SK-N-SH treated with all-trans-retinoic acid at 6 μM for 48 hours (cell line): ENCODE measurements at regions not wholly inside any gene's neighbourhood (a gene's known extent, or its start where the extent isn't known, plus 50 kb on each side); places are given as distances from the start of the nearest gene placed in this dataset.

Experiments
- ATAC-seq: fragments of 200-7000 bp; cut with Tn5 transposase; 3 replicates; pipeline ENCODE4 v1.9.1; 2020; ENCODE audit warnings: mild to moderate bottlenecking, moderate library complexity
- ARNTL ChIP-seq: fragments of 450-650 bp; formaldehyde crosslinking; IDR thresholded peaks from 2 replicates; pipeline ENCODE4 v1.5.0; 2020; ENCODE audit warnings: low read depth, mild to moderate bottlenecking, moderate library complexity, borderline replicate concordance
- CSDC2 ChIP-seq: fragments of 250-450 bp; sonication (Bioruptor Pico); IDR thresholded peaks from 2 replicates; pipeline ENCODE4 v1.5.0; 2020; ENCODE audit warnings: mild to moderate bottlenecking, moderate library complexity
- ESRRG ChIP-seq: fragments of 250-450 bp; sonication (Bioruptor Pico); IDR thresholded peaks from 2 replicates; pipeline ENCODE4 v1.6.1; 2021; ENCODE audit warnings: mild to moderate bottlenecking
- GLIS3 ChIP-seq: fragments of 250-450 bp; sonication (Bioruptor Pico); IDR thresholded peaks from 2 replicates; pipeline ENCODE4 v1.5.0; 2020; ENCODE audit warnings: mild to moderate bottlenecking, moderate library complexity
- ISL1 ChIP-seq: fragments of 250-450 bp; sonication (Bioruptor Pico); IDR thresholded peaks from 2 replicates; pipeline ENCODE4 v2.1.2; 2022; ENCODE audit warnings: mild to moderate bottlenecking, moderate library complexity
- OSR1 ChIP-seq: fragments of 250-450 bp; sonication (Bioruptor Pico); IDR thresholded peaks from 2 replicates; pipeline ENCODE4 v1.8.0; 2022; ENCODE audit warnings: moderate library complexity, mild to moderate bottlenecking, inconsistent platforms
- PPARA ChIP-seq: fragments of 250-450 bp; sonication (Bioruptor Pico); IDR thresholded peaks from 2 replicates; pipeline ENCODE4 v1.5.0; 2020; ENCODE audit warnings: mild to moderate bottlenecking, borderline replicate concordance
- RARB ChIP-seq: fragments of 250-450 bp; sonication (Bioruptor Pico); IDR thresholded peaks from 2 replicates; pipeline ENCODE4 v1.8.0; 2021; ENCODE audit warnings: mild to moderate bottlenecking, moderate library complexity
- SNAI2 ChIP-seq: fragments of 250-450 bp; sonication (Bioruptor Pico); IDR thresholded peaks from 2 replicates; pipeline ENCODE4 v1.5.0; 2020; ENCODE audit warnings: mild to moderate bottlenecking, moderate library complexity
- TCF4 ChIP-seq: fragments of 250-450 bp; sonication (Bioruptor Pico); IDR thresholded peaks from 2 replicates; pipeline ENCODE4 v1.8.0; 2021; ENCODE audit warnings: mild to moderate bottlenecking, moderate library complexity, borderline replicate concordance
- TOX ChIP-seq: fragments of 250-450 bp; sonication (Bioruptor Pico); IDR thresholded peaks from 2 replicates; pipeline ENCODE4 v1.8.0; 2021; ENCODE audit warnings: mild to moderate bottlenecking, moderate library complexity, borderline replicate concordance
- ZC3H10 ChIP-seq: fragments of 250-450 bp; sonication (Bioruptor Pico); IDR thresholded peaks from 2 replicates; pipeline ENCODE4 v1.5.1; 2021; ENCODE audit warnings: mild to moderate bottlenecking, moderate library complexity
- ZFP3 ChIP-seq: fragments of 250-450 bp; sonication (Bioruptor Pico); IDR thresholded peaks from 2 replicates; pipeline ENCODE4 v1.5.0; 2020; ENCODE audit warnings: mild to moderate bottlenecking, moderate library complexity
- ZFP30 ChIP-seq: fragments of 450-650 bp; formaldehyde crosslinking; IDR thresholded peaks from 2 replicates; pipeline ENCODE4 v1.5.0; 2022; ENCODE audit warnings: mild to moderate bottlenecking, moderate library complexity
- ZNF565 ChIP-seq: fragments of 450-650 bp; formaldehyde crosslinking; conservative IDR thresholded peaks from 2 replicates; pipeline ENCODE4 v1.5.0; 2020; ENCODE audit warnings: low read depth, mild to moderate bottlenecking, moderate library complexity
- ZNF70 ChIP-seq: fragments of 450-650 bp; formaldehyde crosslinking; IDR thresholded peaks from 2 replicates; pipeline ENCODE4 v1.5.0; 2020; ENCODE audit warnings: mild to moderate bottlenecking, moderate library complexity
- ZNF8 ChIP-seq: fragments of 450-650 bp; formaldehyde crosslinking; IDR thresholded peaks from 2 replicates; pipeline ENCODE4 v1.5.0; 2020; ENCODE audit warnings: mild to moderate bottlenecking, moderate library complexity
- TF ChIP-seq, protein P1 (sequence below): fragments of 250-450 bp; sonication (Bioruptor Pico); IDR thresholded peaks from 2 replicates; pipeline ENCODE4 v1.5.1; 2020; ENCODE audit warnings: low read depth, mild to moderate bottlenecking, moderate library complexity
- TF ChIP-seq, protein P2 (sequence below): fragments of 250-450 bp; sonication (Bioruptor Pico); IDR thresholded peaks from 2 replicates; pipeline ENCODE4 v1.5.1; 2021; ENCODE audit warnings: mild to moderate bottlenecking, moderate library complexity
- TF ChIP-seq, protein P3 (sequence below): fragments of 250-450 bp; sonication (Bioruptor Pico); IDR thresholded peaks from 2 replicates; pipeline ENCODE4 v1.8.0; 2021; ENCODE audit warnings: low read depth, mild to moderate bottlenecking, moderate library complexity, borderline replicate concordance

DNA sequence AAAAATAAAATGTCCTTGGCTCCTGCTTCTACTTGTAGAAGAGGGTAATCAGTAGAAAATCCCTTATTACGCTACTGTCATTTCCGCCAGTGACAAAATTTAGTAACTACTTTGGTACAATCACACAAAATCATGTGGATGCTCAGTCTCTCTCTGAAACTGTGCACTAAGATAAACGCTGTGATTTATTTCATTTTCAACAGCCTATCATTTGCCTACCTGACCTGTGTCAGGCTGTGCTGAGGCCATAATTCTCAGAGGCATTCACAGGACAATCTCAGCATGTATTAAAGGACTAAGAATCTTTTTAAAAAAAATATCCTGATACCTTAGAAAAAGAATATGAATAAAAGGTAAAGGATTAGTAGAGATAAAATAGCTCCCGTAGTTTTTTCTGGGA lies 226.0 kb downstream of the RASSF9 start:
- no peak for TF ChIP-seq ESRRG (CRISPR knock-in tag)
- ATAC-seq = no peak

DNA sequence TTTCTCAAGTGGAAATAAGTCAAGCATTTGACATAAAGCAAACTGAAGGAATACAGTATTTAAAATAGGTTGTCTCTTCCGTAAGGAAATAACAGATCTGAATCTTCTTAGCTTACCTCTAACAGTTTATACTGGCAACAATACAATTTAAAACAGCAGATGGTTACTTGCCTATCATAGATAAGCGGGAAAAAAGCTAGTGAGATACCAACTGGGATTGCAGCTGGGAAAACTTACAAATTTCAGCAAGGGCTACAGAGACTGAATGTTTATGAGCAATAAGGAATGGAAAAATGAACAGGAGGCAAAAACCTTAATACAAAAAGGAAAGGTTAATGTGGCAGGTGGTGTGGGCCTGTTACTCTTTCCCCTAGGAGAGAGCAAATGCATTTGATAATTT lies 220.0 kb downstream of the RASSF9 start:
- ATAC-seq = no peak
- TF ChIP-seq ISL1 (CRISPR knock-in tag) = no peak
- TF ChIP-seq ZC3H10 (CRISPR knock-in tag) = no peak
- TF ChIP-seq TOX (CRISPR knock-in tag) = no peak
- no peak for TF ChIP-seq ZNF70 (CRISPR knock-in tag)
- TF ChIP-seq ZNF565 (CRISPR knock-in tag) = no peak

DNA sequence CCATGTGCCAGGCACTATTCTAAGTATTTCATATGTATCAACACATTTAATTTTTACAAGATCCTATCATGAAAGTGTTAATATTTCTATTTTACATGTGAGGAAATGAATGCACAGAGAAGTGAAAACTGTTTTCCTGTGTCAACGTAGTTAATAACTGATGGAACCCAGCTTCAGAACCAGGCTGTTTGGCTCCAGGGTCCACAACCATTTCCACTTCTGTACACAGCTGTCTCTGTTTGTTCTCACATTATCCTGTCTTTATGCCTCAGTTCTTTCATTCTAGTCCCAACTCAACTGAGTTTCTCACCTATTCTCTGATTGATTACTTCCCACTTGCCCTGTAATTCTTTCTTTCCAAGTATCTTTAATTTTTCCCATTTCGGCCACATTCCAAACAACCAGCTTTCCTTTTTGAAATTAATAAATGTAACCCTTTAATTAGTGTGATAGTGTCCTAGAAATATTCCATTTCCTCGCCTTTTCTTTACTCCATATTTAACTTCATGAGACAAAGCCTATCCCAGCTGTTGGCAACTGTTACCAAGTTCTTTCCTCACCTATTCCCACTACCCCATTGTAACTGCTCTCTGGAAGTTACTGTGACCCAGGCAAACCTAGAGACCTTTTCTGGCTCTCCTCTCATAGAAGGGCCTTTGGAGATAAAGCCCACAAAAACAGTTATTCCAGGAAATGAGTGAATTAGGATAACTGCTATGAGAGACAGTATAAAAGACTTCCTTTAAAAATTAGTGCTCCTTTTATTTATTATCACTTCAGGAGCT lies 218.7 kb downstream of the RASSF9 start:
- TF ChIP-seq, protein P1, sequence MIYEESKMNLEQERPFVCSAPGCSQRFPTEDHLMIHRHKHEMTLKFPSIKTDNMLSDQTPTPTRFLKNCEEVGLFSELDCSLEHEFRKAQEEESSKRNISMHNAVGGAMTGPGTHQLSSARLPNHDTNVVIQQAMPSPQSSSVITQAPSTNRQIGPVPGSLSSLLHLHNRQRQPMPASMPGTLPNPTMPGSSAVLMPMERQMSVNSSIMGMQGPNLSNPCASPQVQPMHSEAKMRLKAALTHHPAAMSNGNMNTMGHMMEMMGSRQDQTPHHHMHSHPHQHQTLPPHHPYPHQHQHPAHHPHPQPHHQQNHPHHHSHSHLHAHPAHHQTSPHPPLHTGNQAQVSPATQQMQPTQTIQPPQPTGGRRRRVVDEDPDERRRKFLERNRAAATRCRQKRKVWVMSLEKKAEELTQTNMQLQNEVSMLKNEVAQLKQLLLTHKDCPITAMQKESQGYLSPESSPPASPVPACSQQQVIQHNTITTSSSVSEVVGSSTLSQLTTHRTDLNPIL (CRISPR knock-in tag) = no peak
- TF ChIP-seq OSR1 (CRISPR knock-in tag) (no peak), ZFP3 (CRISPR knock-in tag) (no peak), CSDC2 (CRISPR knock-in tag) (no peak), ZNF8 (no peak), SNAI2 (CRISPR knock-in tag) (no peak), ISL1 (CRISPR knock-in tag) (no peak), ARNTL (CRISPR knock-in tag) (no peak), TCF4 (CRISPR knock-in tag) (no peak), ZFP30 (no peak), PPARA (CRISPR knock-in tag) (no peak), ZC3H10 (CRISPR knock-in tag) (no peak)
- TF ChIP-seq, protein P2, sequence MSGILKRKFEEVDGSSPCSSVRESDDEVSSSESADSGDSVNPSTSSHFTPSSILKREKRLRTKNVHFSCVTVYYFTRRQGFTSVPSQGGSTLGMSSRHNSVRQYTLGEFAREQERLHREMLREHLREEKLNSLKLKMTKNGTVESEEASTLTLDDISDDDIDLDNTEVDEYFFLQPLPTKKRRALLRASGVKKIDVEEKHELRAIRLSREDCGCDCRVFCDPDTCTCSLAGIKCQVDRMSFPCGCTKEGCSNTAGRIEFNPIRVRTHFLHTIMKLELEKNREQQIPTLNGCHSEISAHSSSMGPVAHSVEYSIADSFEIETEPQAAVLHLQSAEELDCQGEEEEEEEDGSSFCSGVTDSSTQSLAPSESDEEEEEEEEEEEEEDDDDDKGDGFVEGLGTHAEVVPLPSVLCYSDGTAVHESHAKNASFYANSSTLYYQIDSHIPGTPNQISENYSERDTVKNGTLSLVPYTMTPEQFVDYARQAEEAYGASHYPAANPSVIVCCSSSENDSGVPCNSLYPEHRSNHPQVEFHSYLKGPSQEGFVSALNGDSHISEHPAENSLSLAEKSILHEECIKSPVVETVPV (CRISPR knock-in tag) = no peak
- TF ChIP-seq, protein P3, sequence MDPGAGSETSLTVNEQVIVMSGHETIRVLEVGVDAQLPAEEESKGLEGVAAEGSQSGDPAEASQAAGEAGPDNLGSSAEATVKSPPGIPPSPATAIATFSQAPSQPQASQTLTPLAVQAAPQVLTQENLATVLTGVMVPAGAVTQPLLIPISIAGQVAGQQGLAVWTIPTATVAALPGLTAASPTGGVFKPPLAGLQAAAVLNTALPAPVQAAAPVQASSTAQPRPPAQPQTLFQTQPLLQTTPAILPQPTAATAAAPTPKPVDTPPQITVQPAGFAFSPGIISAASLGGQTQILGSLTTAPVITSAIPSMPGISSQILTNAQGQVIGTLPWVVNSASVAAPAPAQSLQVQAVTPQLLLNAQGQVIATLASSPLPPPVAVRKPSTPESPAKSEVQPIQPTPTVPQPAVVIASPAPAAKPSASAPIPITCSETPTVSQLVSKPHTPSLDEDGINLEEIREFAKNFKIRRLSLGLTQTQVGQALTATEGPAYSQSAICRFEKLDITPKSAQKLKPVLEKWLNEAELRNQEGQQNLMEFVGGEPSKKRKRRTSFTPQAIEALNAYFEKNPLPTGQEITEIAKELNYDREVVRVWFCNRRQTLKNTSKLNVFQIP = no peak
- ATAC-seq = no peak

DNA sequence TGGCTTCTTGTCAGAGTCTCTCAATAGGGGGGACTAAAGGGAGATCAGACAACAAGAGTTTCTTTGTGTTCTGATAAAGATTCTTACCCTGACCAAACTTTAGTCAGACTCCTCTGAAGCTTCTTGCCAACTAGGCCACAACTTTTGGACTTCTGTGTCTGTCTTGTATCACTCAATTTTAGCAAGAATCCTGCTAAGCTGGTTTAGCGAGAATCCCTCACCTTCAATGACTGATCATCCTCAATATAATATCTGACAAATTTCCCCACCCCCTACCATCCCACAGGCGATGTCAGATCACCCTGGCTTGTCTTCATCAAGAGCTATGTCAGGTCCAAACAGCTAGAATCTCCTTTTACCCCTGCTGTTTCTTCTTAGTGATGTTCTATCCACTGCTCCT lies 215.2 kb downstream of the RASSF9 start:
- TF ChIP-seq, protein P1 (CRISPR knock-in tag) = no peak
- TF ChIP-seq ARNTL (CRISPR knock-in tag) = no peak
- no peak for TF ChIP-seq TCF4 (CRISPR knock-in tag)
- no peak for TF ChIP-seq ESRRG (CRISPR knock-in tag)
- no peak for TF ChIP-seq ZFP3 (CRISPR knock-in tag)
- no peak for TF ChIP-seq PPARA (CRISPR knock-in tag)
- no peak for TF ChIP-seq ZFP30
- no peak for TF ChIP-seq ZC3H10 (CRISPR knock-in tag)
- no peak for TF ChIP-seq RARB (CRISPR knock-in tag)
- TF ChIP-seq, protein P3 = no peak
- TF ChIP-seq TOX (CRISPR knock-in tag) = no peak
- TF ChIP-seq GLIS3 (CRISPR knock-in tag) = no peak
- no peak for TF ChIP-seq ZNF565 (CRISPR knock-in tag)
- no peak for TF ChIP-seq ISL1 (CRISPR knock-in tag)
- ATAC-seq = no peak
